Stimulated activated CD8-positive, alpha-beta memory T cell treated with anti-CD3 and anti-CD28 coated beads, Interleukin-4, amount 100 ng/mL, for 24 hours (primary cell): ENCODE measurements at regions not wholly inside any gene's neighbourhood (a gene's known extent, or its start where the extent isn't known, plus 50 kb on each side); places are given as distances from the start of the nearest gene placed in this dataset.
A peak's percentile ranks its signal among the peaks of the same experiment; 100 is the strongest.

Experiments used
- DNase-seq: peaks from one replicate; pipeline ENCODE4 v3.0.0-alpha.2; 2020; ENCODE audit warnings: low read depth

DNA sequence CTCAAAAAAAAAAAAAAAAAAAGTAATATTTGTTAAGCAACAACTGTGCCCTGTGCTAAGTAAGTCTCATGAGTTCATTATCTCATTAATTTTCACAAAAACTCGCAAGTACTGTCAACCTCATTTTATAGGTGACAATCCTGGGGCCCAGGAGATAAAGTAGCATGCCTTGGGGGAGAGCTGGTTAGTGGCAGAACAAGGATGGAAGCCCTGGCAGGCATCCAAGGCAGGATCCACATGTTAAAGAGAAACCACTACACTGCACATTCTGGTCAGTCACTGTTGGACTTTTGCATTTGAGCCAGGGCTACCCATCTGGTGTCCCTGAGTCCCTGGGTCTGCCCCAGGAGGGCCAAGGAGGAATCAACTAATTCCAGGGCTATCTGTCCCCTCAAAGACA lies 54.6 kb downstream of the ZFP36L2 start:
- DNase-seq = no peak

DNA sequence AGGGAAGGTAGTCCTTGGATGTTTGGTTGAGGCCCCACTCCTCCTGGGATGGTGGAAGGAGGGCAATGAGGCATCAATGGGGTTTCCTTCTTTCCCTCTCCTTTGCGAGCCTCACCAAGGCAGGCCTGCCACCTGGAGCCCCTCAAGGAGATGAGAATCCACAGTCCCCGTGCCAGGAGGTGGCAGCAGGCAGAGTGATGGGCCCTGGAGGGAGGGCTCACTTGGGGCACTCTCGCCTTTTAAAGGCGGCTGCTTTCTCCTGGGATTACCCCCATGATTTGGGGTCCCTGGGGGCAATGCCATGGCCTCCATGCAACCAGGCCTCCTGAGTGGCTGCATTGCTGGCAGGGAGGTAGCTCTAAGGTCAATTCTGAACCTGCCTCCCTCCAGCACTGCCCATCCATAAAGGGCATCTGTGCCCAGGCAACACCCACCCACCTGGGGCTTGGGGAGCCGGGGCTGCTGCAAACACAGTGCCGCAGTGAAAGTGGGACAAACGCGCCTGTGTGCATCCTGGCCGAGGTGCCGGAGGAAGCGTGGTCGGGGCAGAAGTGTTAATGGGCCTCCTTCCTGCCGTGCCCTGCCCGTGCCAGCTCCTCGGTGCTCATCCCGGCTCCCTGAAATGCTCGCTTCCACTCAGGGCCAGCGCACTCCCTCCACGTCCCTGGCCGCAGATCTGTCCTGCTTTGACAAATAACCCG lies 55.9 kb downstream of the ZFP36L2 start:
- no peak for DNase-seq

DNA sequence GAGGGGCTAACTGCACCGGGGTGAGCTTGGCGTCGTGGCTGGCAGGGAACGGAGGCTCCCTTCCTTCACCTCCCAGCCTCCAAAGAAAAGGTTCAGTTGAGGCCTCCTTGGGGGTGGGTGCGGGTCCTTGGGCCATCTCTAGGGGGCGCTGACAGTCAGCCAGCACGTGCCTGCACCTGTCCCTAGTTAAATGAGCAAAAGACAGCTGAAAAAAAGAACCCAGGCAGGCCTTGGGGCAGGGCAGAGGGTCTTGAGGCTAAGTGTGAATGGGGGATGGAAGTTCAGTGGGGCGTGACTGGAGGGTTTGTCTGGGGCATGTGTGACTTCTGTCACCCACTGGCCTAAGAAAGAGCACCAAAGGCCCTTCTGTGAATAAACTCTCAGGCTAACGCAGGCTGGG lies 56.4 kb downstream of the ZFP36L2 start:
- DNase-seq = no peak

DNA sequence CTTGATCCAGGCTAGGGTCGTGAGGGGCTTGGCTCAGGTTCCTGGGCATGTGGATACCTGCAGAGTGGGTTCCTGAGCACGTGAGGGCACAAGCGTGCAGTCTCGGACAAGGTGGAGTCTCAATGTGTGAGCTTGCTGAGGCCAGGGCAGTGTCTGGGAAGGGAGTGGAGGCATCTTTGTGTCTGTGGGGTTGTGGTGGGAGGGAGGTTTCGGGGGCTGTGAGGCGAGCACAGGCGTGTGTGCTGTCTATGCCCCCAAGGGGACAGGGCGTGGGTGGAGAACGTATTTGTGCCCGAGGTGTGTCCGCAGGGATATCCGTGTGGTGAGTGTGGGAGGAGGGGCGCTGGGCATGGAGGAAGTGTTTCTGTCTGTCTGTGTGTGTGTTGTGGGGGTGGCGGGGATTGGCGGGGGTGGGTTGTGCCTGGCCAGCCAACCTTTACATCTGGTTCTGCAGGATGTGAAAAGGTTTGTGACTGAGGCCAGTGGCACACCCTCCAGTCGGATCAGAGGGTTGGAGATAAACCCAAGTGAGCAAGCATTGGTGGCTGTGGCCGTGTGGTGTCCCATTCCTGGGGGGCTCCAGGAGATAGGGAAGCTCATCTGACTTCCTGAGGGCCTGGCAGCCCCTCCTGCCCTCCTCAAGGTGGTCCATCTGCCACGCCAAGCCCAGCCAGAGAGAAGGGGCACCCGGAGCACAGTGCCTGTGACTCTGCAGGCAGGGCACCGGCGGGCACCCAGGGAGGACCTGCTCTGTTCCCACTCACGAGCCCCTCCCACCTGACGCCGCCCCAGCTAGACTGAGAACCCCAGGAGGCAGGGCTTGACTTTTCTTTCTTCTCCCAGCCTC lies 57.1 kb downstream of the ZFP36L2 start:
- DNase-seq = no peak

DNA sequence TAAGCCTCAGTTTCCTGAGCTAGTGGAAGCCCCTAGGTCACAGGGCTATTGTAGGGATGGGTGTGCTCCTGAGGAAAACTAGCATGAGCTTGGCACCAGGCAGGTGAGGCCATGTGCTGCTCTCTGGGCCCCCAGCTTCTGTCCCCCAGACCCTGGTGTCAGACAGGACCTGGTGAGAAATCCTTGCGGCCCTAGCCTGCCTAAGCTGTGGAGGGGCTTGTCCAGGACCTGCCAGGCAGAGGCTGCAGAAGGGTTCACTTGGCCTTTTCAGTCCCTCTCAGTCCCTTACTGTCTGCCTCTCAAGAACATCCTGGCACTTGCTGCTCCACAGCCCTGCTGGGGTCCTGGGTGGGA lies 58.4 kb downstream of the ZFP36L2 start:
- no peak for DNase-seq

DNA sequence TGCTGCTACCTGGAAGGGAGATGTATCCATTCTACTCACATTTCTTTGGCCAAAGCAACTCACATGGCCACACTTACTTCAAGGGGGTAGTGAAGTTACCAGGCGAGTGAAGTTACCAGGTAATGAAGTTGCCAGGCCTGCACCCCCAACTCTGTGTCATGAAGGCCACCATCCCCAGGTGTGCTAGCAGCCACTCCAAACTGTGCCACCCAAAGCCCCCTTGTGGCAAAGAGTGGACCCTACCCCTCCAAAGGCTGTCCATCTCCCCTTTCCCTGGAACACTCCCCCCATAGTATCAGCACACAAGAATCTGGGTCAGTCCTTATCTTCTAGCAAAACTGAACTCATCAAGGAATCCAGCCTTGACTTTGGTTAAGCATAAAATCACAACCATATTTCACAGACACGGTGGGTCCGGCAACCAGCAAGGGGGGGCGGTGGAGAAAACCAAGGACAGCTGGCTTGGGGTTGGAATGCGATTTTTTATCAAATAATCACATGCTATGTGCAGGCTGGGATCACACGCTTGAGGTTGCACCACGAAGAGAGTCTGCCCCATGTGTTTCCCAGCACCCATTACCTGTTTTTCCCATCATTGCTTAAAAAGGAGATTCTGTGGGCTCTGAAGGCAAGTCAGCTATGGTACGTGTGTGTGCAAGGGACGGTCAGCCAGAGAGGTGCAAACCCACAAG lies 60.9 kb downstream of the ZFP36L2 start:
- DNase-seq = no peak

DNA sequence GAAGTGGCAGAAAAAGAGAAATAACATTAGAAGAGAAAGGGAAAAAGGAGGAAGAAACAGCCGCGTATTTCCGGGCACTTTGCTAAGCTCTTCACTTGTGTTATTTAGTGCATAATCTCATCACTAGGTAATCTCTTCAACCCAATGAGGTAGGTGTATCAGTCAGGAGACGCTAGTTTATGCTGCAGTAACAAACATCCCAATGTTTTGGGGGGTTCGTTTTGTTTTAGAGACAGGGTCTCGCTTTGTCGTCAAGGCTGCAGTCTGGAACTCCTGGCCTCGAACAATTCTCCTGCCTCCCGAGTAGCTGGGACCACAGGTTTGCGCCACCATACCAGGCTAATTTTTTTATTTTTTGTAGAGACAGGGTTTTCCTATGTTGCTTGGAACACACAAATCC lies 61.7 kb downstream of the ZFP36L2 start:
- no peak for DNase-seq

DNA sequence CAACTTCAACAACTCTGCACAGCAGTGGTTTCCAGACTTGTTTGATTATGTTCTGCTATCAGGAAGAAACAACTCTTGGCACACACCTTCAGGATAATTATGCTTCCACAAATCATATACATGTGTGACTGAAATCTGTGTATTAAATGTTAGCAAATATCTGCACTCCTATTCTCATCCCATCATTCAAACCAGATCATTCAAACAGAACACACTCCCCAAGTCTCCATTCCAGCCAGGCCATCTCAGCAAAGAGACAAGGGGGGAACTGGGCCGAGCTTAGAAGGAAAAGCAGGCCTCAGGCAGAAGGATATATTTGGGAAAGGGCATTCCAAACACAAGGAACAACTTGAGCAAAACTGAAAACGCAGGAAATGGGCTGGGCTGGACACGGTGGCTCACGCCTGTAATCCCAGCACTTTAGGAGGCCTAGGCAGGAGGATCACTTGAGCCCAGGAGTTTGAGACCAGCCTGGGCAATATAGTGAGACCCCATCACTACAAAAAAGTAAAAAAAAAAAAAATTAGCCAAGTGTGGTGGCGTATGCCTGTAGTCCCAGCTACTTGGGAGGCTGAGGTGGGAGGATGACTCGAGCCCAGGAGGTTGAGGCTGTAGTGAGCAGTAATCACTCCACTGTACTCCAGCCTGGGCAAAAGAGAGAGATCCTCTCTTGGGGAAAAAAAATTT lies 62.7 kb downstream of the ZFP36L2 start:
- no peak for DNase-seq

DNA sequence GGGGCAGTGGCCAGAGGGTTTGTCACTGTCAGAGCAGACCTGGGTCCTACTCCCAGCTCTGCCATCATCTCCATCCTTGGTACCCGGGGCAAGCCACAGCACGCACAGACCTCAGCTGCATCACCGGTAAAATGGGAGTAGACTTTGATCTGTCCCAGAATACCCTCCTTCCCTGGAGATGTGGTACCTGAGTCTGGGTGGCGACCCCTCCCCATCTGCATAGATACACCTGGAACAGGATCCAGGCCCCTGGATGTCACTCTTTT lies 64.0 kb downstream of the ZFP36L2 start:
- DNase-seq = no peak

DNA sequence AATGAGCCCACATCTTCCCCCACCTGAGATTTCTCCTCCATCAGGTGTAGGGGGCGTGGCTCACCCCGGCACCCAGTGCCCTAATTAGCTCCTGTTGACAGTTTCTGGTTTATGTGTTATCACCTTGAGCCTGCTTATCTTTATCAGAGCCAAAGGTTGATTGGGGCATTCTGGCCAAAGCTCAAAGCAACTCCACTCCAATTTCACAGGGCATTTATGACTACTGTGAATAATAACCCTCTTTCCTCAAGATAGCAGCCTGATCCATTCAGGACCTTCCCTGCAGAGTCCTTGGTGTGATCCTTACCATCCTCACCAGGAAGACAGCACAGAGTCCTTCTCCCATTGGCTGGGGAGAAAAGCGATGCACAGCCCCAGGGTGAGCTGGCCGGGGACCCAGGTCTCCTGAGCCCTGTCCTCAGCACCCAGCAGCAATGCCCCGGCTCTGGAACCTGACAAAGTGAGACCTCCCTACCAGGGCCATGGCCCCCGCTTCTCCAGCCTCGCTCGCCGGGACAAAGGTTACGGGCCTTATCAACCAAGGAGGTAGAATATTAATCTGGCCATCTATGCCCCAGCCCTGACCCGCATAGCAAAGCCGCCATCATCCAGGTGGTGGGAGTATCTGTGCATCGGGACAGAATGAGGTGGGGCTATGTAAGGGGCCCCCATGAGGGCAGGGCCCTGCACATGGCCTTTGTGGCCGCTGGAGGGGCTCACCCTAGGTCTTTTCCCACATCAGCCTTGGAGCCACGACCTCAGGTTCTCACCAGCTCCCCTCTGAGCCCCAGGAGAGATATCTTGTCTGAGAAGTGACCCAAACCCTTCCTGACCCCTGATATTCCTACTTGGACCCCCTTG lies 64.5 kb downstream of the ZFP36L2 start:
- DNase-seq = no peak

DNA sequence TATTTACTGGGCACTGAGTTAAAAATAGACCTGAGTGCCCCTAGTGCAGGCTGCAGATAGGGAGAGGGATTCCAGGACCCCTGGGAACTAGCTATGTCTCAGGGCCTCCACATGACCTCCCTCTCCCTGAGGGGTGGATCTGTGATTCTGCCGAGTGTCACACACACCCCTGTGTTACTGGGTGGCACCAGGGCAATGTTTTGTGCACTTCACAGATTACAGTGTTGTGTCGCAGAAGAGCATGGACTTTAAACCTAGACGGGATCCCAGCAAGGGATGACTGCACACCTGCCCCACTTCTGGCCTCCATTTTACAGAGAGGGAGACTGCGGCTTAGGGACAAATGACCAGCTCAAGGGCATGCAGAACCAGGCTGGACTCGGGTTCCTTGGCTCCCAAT lies 65.6 kb downstream of the ZFP36L2 start:
- no peak for DNase-seq

DNA sequence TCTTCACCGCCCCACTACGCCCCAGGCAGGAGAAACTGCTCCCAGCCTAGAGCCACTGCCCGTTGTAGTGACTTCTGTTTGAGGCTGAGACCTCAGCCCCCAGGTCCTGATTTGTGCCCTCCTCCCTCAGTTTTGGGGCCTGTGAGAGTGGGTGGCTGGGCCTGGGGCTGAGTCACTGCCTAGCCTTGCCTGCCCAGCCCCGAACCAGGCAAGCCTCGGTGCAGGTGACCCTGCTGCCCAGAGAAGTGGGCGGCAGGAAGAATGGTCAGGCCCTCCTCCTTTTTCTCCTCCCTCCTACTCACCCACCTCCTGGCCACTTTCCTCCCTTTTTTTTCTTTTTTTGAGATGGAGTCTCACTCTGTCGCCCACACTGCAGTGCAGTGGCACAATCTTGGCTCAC lies 66.6 kb downstream of the ZFP36L2 start:
- no peak for DNase-seq

DNA sequence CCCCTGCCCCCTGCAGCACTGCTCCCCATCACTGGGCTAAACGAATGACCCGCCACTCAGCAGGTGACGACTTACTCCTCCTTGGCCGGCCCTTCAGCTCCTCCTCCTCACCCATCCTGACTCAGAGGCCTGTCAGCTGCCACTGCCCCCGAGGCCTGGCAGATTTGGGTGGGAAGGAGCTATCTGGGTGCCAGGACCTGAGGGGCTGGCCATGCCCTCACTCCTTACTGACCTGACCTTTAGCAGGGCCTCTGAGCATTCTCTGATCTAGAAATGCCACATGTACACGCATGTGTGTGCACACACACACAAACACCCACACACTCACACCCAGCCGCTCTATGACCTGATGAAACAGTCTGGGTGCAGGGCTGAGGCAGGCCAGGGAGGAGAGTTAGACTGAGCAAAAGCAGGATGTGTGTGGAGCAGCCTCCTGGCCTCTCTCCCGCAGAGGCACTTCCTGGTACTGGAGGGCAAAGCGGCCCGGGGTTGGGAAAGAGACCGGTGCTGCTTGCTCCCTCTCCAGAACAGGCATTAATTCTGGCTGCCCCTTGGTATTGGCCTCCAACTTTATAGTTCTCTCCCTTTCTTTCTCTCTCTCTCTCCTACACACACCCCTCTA lies 68.0 kb downstream of the ZFP36L2 start:
- DNase-seq = peak; percentile 43

DNA sequence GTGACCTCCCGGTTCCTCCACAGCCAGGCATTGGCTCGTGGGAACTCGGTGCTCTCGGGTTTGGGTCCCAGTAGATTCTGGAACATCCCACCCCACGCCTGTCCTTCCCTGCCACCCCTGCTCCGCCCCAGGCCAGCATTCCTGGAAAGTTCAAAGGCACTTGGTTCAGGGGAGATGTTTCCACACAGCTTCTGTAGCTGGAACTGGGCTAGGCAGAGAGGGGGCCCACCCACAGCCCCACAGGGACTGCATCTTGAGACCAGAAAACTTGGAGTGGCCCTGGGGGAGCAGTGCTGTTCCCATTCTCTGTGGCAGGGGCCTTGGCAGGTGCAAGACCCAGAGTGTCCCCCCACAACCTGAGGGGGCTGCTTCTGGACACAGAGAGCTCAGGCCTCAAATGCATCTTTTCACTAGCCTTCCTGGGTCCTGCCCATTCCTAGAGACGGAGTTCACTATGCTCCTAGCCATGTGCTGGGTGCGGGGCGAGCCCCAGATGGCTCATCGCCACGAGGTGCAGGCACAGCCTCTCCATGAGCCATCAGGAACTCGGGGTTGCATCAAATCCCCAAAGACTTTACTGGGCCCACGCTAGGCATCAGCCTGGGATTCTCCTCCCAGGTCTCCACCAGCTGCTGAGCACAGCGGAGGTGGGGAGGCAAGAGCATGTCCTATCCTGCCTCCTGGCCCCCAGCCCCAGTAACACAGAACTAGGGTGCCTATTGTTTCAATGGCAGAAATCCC lies 68.7 kb downstream of the ZFP36L2 start:
- DNase-seq = no peak

DNA sequence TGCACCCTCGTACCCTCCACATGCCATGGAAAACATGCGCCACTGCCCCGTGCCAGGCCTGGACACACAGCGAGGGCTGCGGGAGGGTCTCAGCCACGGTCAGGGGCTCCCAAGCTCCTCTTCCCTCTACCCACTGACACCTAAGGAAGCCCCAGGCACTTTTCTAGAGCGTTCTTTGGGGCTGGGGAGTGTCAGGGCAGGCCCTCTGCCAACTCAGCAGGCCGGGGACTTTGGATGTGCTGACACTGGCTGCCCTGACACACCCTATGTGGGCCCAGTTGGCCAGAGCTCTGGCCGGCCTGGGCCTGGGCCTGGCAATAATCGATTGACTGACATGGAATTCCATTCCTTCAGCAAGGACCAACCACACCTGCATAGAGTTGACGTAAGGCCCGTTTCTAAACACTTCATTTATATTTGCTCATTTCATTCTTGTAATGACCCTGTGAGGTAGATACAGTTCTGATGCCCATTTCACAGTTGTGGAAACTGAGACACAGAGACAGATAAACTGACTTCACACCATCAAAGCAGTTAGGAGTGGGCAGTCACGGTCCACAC lies 70.5 kb downstream of the ZFP36L2 start:
- DNase-seq = no peak

DNA sequence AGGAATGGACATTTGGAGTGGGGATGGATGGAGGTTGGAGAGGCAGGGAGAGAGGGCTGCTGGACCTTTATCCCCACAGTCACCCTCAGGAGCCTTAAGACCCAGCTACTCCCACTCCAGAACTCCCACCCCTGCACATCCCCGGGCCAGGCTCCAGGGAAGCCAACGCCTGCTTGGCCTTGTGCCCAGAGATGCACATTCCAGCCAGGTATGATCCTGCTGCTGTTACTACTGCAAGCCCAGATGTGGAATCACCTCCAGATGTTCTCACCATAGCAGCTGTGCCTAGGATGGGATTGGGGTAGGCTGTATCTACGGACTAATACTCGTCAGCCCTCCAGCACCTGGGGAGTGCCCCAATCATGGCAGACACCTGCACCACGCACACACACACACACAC lies 71.7 kb downstream of the ZFP36L2 start:
- no peak for DNase-seq

DNA sequence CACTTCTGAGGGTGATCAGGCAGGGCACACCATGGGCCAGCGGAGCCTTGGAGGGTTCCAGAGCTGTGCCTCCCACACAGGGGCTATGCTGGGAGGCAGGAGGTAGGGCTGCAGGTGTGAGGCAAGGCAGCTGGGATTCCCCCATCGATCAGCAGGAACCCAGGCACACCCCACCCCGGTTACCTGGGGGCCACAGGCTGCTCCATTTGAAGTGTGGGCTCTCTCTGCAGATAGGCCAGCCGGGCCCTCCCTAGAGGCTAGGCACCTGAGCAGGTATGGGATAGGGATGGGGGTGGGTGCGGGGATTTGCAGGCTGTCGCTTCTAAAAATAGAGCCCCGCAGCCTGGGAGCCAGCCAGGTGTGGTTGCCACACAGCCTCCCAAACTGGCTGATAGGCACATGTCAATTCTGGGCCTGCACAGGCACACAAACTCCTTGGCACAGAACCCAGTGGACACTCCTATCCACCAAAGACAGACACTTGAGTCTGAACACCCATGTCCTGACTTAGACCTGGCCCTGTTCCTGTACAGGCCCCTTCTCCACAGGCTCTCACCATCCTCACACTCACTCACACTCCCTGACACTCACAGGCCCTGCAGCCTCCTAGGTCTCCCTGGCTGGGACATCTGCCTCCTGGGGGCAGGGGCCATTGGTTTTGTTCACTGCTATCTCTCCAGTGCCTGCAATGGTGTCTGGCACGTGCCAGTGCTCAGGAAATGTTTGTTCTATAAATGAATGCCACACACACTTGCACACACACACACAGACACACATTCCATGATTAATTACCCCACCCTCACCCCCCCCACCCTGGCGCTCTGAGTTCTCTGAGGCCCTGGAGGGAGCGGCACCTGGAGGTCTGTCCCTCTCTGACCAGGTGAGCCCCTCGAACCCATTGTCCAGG lies 73.4 kb downstream of the ZFP36L2 start:
- no peak for DNase-seq

DNA sequence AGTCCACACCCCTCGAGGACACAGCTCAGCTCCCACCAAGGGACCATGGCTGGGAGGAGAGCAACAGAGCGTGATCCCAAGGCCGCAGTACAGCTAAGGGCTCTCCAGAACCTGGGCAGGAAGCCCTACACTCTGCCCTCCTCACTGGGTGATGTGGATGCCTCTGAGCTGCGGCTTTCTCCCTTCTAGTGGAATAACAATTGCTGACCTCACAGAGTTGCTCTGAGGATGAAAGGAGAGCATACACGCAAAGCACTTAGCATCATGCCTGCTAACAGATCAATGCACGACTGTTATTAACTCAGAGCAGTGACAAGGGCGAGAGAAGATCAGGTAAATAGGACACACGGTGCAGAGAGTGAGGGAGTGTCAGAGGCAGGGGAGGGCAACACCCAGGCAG lies 74.2 kb downstream of the ZFP36L2 start:
- no peak for DNase-seq

DNA sequence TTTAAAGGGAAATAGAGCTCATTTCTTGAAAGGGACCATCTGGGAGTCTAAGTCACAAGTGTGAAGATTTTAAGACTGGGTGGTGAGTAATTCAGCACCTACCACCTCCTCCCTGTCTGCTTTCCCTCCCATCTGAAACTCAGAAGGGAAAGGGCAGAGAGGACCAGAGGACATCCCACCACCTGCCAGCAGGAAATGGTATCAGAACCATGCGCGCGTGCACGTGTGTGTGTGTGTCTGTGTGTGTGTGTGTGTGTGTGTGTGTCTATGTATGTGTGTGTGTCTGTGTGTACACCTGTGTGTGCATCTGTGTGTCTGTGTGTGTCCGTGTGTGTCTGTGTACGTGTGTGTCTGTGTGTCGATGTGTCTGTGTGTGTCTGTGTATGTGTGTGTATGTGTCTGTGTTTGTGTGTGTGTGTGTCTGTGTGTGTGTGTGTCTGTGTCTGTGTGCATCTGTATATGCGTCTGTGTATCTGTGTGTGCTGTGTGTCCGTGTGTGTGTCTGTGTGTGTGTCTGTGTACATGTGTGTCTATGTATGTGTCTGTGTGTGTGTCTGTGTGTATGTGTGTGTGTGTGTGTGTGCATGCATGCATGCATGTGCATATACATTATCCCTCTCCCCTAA lies 76.8 kb downstream of the ZFP36L2 start:
- peak; percentile 47 for DNase-seq
